HUES64 (cell line): ENCODE measurements at regions not wholly inside any gene's neighbourhood (a gene's known extent, or its start where the extent isn't known, plus 50 kb on each side); places are given as distances from the start of the nearest gene placed in this dataset.
"Not testable (repeated sequence)": the region's sequence is repeated elsewhere in the genome, so short reads cannot be mapped to it uniquely, and the experiment has no call there.

Experiments used
- H3K27ac ChIP-seq: 2 replicates; pipeline ENCODE4 v1.7.0; 2013; ENCODE audit warnings: low read depth, low read length, inconsistent platforms
- H3K27me3 ChIP-seq: 2 replicates; pipeline ENCODE4 v1.6.1; 2013; ENCODE audit warnings: mild to moderate bottlenecking, low read length; ENCODE audit not compliant: insufficient read depth
- H3K36me3 ChIP-seq: 2 replicates; pipeline ENCODE4 v1.6.1; 2013; ENCODE audit warnings: mild to moderate bottlenecking, low read length; ENCODE audit not compliant: insufficient read depth
- H3K4me1 ChIP-seq: 2 replicates; pipeline ENCODE4 v1.6.1; 2013; ENCODE audit warnings: mild to moderate bottlenecking, low read length, moderate library complexity; ENCODE audit not compliant: insufficient read depth
- H3K4me3 ChIP-seq: 2 replicates; pipeline ENCODE4 v1.5.1; 2013; ENCODE audit warnings: mild to moderate bottlenecking, low read length, moderate library complexity
- H3K9ac ChIP-seq: 2 replicates; pipeline ENCODE4 v1.6.1; 2013; ENCODE audit warnings: mild to moderate bottlenecking, low read depth, low read length
- H3K9me3 ChIP-seq: 2 replicates; pipeline ENCODE4 v1.6.1; 2013; ENCODE audit warnings: low read depth, low read length; ENCODE audit not compliant: insufficient read depth
- WGBS: fragments of 150-250, 120-280 bp; methylation state at CpG from one replicate; pipeline ENCODE4 v1.1.7; 2013; ENCODE audit warnings: missing lambda C conversion rate; 5-methylcytosine and 5-hydroxymethylcytosine counted together

DNA sequence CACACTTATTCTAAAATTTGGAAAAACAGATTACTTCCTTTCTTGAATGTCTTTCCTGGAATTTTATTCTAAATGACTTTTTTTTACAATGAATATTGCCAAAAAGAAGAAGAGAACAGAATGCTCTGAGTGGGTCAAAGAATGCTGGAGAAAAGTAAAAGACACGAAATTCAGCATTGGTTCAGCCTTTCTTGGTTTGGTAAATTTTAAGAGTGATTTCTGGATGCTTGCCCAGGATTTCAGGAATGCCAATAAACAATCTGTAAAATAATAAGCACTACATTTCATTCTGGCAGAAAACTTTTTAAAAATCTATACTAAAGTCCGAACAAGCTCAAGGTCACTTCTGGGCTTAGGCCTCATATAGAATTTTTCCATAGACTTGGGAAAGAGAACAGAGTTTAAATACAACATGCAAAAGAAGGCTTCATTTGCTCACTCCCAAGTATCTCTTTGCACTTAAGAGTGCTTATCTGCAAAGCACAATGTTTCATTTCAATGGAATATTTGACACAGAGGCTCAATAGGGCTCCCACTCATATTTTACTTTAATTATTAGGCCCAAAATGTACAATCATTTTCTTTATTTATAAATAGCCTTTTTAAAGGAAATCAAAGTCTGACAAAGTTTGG is 359.5 kb upstream of the ANKRD30A start:
- no peak overlapping the region for H3K27ac ChIP-seq
- H3K9me3 ChIP-seq = no peaks in the 10 kb centered on the region
- 94% methylated on average over 2 of the region's 2 CpGs for WGBS
- H3K36me3 ChIP-seq = no peaks in the 10 kb centered on the region
- H3K9ac ChIP-seq = no peak overlapping the region
- no peak overlapping the region for H3K4me3 ChIP-seq
- no peaks in the 10 kb centered on the region for H3K4me1 ChIP-seq
- H3K27me3 ChIP-seq = no peaks in the 10 kb centered on the region

DNA sequence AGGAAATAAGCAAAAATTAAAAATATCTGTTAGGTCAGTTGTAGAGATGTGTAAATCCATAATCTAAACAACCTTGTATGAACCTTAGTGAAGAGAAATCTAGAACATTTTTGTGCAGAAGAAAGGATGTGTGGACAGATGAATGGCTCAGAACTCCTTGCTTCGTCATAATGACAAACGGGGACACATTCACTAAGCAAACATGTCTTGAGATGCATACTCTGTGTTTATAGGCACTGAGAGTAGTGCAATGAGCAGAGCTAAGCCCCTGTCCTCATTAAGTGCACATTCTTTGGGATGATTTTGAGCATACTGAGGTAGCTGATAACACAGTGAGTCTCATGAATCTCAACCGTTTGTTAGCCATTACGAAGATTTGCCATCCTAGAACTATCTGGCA is 360.6 kb upstream of the ANKRD30A start:
- H3K27me3 ChIP-seq = no peaks in the 10 kb centered on the region
- H3K4me3 ChIP-seq = no peak overlapping the region
- no peak overlapping the region for H3K27ac ChIP-seq
- H3K36me3 ChIP-seq = no peaks in the 10 kb centered on the region
- no peaks in the 10 kb centered on the region for H3K9me3 ChIP-seq
- H3K4me1 ChIP-seq = no peaks in the 10 kb centered on the region
- H3K9ac ChIP-seq = no peak overlapping the region
- 99% methylated on average over 4 of the region's 4 CpGs for WGBS

DNA sequence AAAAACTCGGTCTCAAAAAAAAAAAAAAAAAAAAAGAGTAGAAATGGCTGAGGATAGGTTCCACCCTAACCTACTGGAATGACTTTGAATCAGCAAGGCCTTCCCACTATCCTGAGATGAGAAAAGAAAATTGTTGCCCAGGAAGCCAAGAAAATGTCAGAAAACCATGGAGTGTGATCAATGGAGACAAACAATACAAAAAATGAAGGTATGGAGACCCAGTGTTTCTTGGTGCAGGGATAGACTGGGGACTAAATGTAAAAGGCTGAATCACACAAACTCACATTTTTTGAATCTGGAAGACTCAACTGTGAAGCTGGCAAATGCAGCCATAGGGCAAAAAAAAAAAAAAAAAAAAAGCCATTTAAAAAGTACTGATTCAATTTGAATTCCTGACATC is 364.3 kb upstream of the ANKRD30A start:
- no peak overlapping the region for H3K27ac ChIP-seq
- H3K9ac ChIP-seq = no peak overlapping the region
- H3K9me3 ChIP-seq = no peaks in the 10 kb centered on the region
- H3K4me3 ChIP-seq = no peak overlapping the region
- no peaks in the 10 kb centered on the region for H3K36me3 ChIP-seq
- H3K27me3 ChIP-seq = no peaks in the 10 kb centered on the region
- no peaks in the 10 kb centered on the region for H3K4me1 ChIP-seq
- no CpG with 5 or more reads among the region's 1 CpG for WGBS

DNA sequence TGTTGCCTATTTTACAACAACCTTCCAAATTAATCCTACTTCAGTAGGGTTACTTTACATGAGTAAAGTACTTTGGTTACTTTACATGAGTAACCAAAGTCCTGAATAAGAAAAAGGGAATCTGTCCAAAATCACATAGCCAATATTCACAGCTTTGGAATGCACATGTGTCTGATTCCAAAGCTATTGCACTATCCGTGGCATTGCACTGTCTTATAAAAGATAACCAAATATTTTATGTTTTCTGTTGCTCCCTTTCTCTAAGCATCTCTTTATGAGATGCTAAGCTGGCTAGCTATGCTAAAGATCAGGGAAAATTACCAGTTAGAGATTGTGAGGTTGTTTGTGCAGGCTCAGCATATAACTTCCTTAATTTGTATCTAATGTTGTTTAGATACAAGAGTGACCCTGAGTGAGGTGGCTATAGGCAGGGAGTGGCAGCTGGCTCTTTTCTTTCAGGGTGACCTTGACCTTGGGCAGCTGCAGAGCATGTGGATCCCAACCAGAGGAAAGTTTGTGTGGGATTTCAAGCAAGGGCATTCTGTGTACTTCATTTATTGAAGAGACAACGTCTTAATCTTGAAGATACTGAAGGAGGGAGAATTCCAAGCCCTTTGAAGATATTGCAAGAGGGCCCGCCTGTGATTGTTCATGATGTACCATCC is 366.1 kb upstream of the ANKRD30A start:
- no peaks in the 10 kb centered on the region for H3K9me3 ChIP-seq
- no peak overlapping the region for H3K27ac ChIP-seq
- WGBS = 90% methylated on average over 3 of the region's 3 CpGs
- no peak overlapping the region for H3K9ac ChIP-seq
- H3K27me3 ChIP-seq = no peaks in the 10 kb centered on the region
- H3K4me3 ChIP-seq = no peak overlapping the region
- H3K4me1 ChIP-seq = no peaks in the 10 kb centered on the region
- no peaks in the 10 kb centered on the region for H3K36me3 ChIP-seq

DNA sequence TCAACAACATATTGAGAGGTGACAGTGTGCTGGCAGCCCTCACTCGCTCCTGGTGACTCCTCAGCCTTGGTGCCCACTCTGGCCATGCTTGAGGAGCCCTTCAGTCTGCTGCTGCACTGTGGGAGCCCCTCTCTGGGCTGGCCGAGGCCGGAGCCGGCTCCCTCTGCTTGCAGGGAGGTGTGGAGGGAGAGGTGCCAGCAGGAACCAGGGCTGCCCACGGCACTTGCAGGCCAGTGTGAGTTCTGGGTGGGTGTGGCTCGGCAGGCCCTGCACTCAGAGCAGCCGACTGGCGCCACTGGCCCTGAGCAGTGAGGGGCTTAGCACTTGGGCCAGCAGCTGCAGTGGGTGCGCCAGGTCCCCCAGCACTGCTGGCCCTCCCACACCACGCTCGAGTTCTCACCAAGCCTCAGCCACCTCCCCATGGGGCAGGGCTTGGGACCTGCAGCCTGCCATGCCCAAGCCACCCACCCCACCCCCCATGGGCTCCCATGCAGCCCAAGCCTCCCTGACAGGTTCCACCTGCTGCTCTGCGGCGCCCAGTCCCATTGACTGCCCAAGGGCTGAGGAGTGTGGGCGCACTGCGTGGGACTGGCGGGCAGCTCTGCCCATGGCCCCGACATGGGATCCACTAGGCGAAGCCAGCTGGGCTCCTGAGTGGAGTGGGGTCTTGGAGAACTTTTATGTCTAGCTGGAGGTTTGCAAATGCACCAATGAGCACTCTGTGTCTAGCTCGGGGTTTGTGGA is 377.1 kb upstream of the ANKRD30A start:
- Histone ChIP-seq H3K36me3 (no peaks in the 10 kb centered on the region), H3K27ac (no peak overlapping the region), H3K9ac (no peak overlapping the region), H3K4me3 (no peak overlapping the region), H3K4me1 (no peaks in the 10 kb centered on the region), H3K27me3 (no peaks in the 10 kb centered on the region), H3K9me3 (peaks cover 21% of the 10 kb centered on the region)
- 96% methylated on average over 19 of the region's 19 CpGs for WGBS

DNA sequence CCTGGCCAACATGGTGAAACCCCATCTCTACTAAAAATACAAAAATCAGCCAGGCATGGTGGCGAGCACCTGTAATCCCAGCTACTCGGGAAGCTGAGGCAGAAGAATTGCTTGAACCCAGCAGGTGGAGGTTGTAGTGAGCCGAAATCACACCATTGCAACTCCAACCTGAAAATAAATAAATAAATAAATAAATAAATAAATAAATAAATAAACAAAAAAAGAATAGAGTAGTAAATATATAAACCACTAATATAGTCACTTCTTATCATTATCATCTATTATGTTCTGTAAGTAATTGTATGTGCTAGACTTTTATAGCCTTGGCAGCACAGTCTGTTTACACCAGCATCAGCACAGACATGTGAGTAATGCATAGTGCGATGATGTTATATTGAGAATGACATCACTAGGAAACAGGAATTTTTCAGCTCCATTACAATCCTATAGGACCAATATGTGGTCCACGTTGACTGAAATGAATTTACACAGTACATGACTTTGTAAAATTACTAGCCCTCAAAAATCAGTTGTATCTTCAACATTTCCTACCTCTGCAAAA is 385.4 kb upstream of the ANKRD30A start:
- Histone ChIP-seq H3K4me3 (no peak overlapping the region), H3K9ac (no peak overlapping the region), H3K9me3 (no peaks in the 10 kb centered on the region), H3K27ac (no peak overlapping the region), H3K27me3 (no peaks in the 10 kb centered on the region), H3K36me3 (no peaks in the 10 kb centered on the region), H3K4me1 (no peaks in the 10 kb centered on the region)
- WGBS = 99% methylated on average over 3 of the region's 5 CpGs

DNA sequence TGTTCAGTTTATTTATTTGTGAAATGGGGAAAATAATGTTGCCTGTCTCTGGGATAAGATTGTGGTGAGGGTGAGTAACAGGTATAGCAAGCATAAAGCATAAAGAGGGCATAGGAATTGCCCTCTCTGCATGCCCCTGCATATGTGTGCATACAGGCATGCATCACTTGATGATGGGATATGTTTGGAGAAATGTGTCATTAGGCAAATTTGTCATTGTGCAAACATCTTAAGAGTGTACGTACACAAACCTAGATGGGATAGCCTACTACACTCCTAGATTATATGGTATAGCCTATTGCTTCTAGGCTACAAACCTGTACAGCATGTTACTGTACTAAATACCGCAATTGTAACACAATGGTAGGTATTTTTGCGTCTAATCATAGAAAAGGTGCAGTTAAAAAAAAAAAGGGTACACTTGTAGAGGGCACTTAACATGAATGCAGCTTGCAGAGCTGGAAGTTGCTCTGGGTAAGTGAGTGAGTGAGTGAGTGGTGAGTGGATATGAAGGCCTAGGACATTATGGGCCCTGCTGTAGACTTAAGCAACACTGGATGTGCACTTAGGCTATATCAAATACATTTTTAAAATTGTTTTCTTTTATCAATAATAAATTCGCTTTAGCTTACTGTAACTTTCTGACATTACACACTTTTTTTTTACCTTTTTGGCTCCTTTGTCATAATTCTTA is 386.5 kb upstream of the ANKRD30A start:
- H3K27me3 ChIP-seq = no peaks in the 10 kb centered on the region
- no peaks in the 10 kb centered on the region for H3K36me3 ChIP-seq
- no peaks in the 10 kb centered on the region for H3K4me1 ChIP-seq
- no peak overlapping the region for H3K27ac ChIP-seq
- 94% methylated on average over 4 of the region's 4 CpGs for WGBS
- no peaks in the 10 kb centered on the region for H3K9me3 ChIP-seq
- no peak overlapping the region for H3K4me3 ChIP-seq
- H3K9ac ChIP-seq = no peak overlapping the region

DNA sequence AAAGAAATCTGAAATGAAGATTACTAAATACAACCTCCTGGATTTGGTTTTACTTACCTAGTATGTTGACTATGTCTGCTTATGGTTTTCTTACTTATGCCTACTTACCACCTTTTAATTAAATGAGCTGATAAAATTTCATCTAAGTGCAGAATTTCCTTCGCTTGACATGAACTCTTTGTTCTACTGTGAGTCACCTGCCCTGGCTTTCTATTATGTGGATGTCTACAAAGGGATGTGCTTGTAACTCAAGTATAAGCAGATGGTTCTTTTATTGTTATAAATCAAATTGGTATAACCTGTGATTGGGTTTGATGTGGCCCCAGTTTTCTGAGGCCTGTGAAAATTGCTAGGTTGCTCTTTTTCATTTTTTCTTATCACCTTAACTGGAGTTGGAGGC is 389.1 kb upstream of the ANKRD30A start:
- H3K27ac ChIP-seq = no peak overlapping the region

DNA sequence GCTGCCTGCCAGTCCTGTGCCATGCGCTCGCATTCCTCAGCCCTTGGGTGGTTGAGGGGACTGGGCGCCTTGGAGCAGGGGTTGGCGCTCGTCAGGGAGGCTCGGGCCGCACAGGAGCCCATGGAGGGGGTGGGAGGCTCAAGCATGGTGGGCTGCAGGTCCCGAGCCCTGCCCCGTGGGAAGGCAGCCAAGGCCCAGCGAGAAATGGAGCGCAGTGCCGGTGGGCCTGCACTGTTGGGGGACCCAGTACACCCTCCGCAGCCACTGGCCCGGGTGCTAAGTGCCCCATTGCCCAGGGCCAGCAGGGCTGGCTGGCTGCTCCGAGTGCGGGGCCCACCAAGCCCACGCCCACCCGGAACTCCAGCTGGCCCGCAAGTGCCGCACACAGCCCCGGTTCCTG is 390.8 kb upstream of the ANKRD30A start:
- H3K4me1 ChIP-seq, H3K4me3 ChIP-seq, H3K9ac ChIP-seq, H3K27me3 ChIP-seq, H3K9me3 ChIP-seq, H3K36me3 ChIP-seq, H3K27ac ChIP-seq: not testable (repeated sequence)
- WGBS = 93% methylated on average over 21 of the region's 21 CpGs

More for the DNA sequence above, 389.1 kb upstream of the ANKRD30A start:
- Histone ChIP-seq H3K4me1 (no peaks in the 10 kb centered on the region), H3K4me3 (no peak overlapping the region), H3K9ac (no peak overlapping the region), H3K36me3 (no peaks in the 10 kb centered on the region), H3K27me3 (no peaks in the 10 kb centered on the region), H3K9me3 (no peaks in the 10 kb centered on the region)
- 93% methylated on average over 1 of the region's 1 CpG for WGBS

DNA sequence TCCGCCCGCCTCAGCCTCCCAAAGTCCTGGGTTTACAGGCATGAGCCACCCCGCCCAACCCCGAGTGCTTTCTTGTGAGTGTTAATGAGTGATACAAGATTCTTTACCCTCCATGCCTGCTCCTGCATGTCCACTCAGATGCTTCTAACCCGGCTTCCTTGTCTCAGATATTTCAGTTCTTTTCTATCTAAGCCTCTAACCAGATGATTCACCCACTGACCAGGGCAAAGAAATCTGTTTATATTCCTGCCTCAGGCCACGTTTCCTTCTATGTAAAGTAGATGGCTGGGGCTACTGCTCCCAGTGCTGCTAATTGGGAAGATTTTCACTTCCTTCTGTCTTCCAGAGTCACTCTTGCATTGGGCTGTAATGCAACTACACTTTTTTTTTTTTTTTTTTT is 395.1 kb upstream of the ANKRD30A start:
- no peaks in the 10 kb centered on the region for H3K9me3 ChIP-seq
- no peaks in the 10 kb centered on the region for H3K36me3 ChIP-seq
- no peak overlapping the region for H3K9ac ChIP-seq
- H3K27me3 ChIP-seq = no peaks in the 10 kb centered on the region
- H3K4me1 ChIP-seq = peaks cover 11% of the 10 kb centered on the region; the same call in 1 of the 2 replicates
- H3K4me3 ChIP-seq = no peak overlapping the region
- no peak overlapping the region for H3K27ac ChIP-seq
- WGBS = 95% methylated on average over 3 of the region's 6 CpGs

DNA sequence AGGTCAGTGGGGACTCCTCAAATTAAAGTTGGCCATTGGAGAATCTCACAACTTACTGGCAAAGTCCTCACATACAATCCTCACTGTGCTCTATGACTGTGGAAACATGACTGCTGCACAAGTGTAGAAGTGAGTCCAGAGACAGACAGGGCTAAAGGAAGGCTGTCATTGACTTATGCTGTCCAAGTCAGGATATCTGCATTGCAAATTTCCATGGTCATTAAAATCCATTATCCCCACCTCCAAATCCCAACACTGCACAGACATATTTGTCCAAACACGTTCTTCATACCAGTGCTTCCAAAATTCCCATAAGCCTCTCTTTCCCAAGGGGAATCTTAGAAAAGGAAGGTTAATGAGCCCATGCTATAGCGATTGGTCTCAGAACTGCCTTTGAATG is 396.8 kb upstream of the ANKRD30A start:
- H3K4me1 ChIP-seq = peaks cover 19% of the 10 kb centered on the region; the same call in 1 of the 2 replicates
- H3K27me3 ChIP-seq = no peaks in the 10 kb centered on the region
- H3K9ac ChIP-seq = no peak overlapping the region
- H3K4me3 ChIP-seq = no peak overlapping the region
- H3K27ac ChIP-seq = no peak overlapping the region
- 96% methylated on average over 2 of the region's 2 CpGs for WGBS
- H3K9me3 ChIP-seq = no peaks in the 10 kb centered on the region
- H3K36me3 ChIP-seq = no peaks in the 10 kb centered on the region
